Calu3 (cell line): ENCODE measurements at regions not wholly inside any gene's neighbourhood (a gene's known extent, or its start where the extent isn't known, plus 50 kb on each side); places are given as distances from the start of the nearest gene placed in this dataset.

ENCODE experiments used
- BruUV-seq: library from RNA; stranded (reverse); fragments of 400-500 nt; replicated peaks from 2 replicates; lab custom pipeline; 2021; lab: Mats Ljungman, UMichigan
- CTCF ChIA-PET: fragments of 300-600 bp; sonication (Branson Sonifier 250); formaldehyde crosslinking; loops from one replicate; lab custom pipeline; 2022; ENCODE audit warnings: antibody characterized with exemption; lab: Charles Lee
- DNase-seq: peaks from one replicate; pipeline ENCODE4 v3.0.0; 2022
- H3K27ac Mint-ChIP-seq: one replicate; pipeline ENCODE4 v1.8.0; 2022; ENCODE audit warnings: mixed read lengths; ENCODE audit not compliant: unreplicated experiment
- H3K27me3 Mint-ChIP-seq: one replicate; pipeline ENCODE4 v1.8.0; 2022; ENCODE audit warnings: mixed read lengths; ENCODE audit not compliant: unreplicated experiment
- H3K36me3 Mint-ChIP-seq: one replicate; pipeline ENCODE4 v1.8.0; 2022; ENCODE audit warnings: mild to moderate bottlenecking, moderate library complexity, mixed read lengths; ENCODE audit not compliant: insufficient read depth, unreplicated experiment
- H3K4me1 Mint-ChIP-seq: one replicate; pipeline ENCODE4 v1.8.0; 2022; ENCODE audit warnings: mild to moderate bottlenecking, low read depth, mixed read lengths; ENCODE audit not compliant: unreplicated experiment
- H3K4me3 Mint-ChIP-seq: one replicate; pipeline ENCODE4 v1.8.0; 2022; ENCODE audit warnings: mild to moderate bottlenecking, low read depth, moderate library complexity, mixed read lengths; ENCODE audit not compliant: unreplicated experiment
- H3K9me3 Mint-ChIP-seq: one replicate; pipeline ENCODE4 v1.8.0; 2022; ENCODE audit warnings: low read depth, mixed read lengths; ENCODE audit not compliant: unreplicated experiment
- intact Hi-C: fragments of 100-400 bp; cut with micrococcal nuclease; formaldehyde crosslinking; loops from one replicate; pipeline ENCODE4 v1.10.0; 2022; ENCODE audit not compliant: unreplicated experiment
- TF ChIP-seq, protein P1 (sequence below): fragments of 200-600 bp; IDR thresholded peaks from one replicate; pipeline ENCODE4 v1.8.0; 2022; ENCODE audit warnings: antibody characterized with exemption; ENCODE audit not compliant: unreplicated experiment

- CTCF ChIA-PET = interaction anchor here (0.6 kb wide), 1 partner anchor 128 kb away, joined by 3 read pairs; no protein-coding TSS in a partner anchor
- no TSS peak for BruUV-seq
- Mint-ChIP-seq H3K36me3 (peaks cover 11% of the 10 kb centered on the region), H3K4me1 (peaks cover 38% of the 10 kb centered on the region), H3K27me3 (no peaks in the 10 kb centered on the region), H3K27ac (no peak overlapping the region), H3K9me3 (no peaks in the 10 kb centered on the region), H3K4me3 (no peak overlapping the region)
- intact Hi-C loops = no loop called here
- peak; percentile 18 for DNase-seq
- TF ChIP-seq, protein P1, sequence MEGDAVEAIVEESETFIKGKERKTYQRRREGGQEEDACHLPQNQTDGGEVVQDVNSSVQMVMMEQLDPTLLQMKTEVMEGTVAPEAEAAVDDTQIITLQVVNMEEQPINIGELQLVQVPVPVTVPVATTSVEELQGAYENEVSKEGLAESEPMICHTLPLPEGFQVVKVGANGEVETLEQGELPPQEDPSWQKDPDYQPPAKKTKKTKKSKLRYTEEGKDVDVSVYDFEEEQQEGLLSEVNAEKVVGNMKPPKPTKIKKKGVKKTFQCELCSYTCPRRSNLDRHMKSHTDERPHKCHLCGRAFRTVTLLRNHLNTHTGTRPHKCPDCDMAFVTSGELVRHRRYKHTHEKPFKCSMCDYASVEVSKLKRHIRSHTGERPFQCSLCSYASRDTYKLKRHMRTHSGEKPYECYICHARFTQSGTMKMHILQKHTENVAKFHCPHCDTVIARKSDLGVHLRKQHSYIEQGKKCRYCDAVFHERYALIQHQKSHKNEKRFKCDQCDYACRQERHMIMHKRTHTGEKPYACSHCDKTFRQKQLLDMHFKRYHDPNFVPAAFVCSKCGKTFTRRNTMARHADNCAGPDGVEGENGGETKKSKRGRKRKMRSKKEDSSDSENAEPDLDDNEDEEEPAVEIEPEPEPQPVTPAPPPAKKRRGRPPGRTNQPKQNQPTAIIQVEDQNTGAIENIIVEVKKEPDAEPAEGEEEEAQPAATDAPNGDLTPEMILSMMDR = no peak
Observed at GRCh38 chr3:72625602-72626337, 222.5 kb downstream of the SHQ1 start.

DNA sequence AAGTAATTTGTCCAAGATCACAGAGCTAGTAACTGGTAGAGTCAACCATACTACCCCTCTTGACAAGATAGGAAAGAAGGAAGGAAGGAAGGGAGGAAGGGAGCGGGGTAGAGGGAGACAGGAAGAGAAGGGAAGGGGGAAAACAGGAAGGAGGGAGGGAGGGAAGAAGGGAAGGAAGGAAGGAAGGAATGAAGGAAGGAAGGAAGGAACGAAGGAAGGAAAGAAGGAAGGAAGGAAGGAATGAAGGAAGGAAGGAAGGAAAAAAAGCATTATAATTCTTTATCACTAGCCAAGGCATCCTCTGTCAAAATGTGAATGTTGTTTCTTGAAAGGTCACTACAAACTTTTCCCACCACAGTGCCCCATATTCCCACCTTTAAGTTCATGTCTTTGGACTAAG is 223.6 kb downstream of the SHQ1 start:
- peaks cover 11% of the 10 kb centered on the region for H3K36me3 Mint-ChIP-seq
- TF ChIP-seq, protein P1 = no peak
- intact Hi-C loops = no loop called here
- DNase-seq = no peak
- no peak overlapping the region for H3K27ac Mint-ChIP-seq
- no TSS peak for BruUV-seq
- H3K9me3 Mint-ChIP-seq = no peaks in the 10 kb centered on the region
- CTCF ChIA-PET = no interaction called here
- no peak overlapping the region for H3K4me3 Mint-ChIP-seq
- H3K27me3 Mint-ChIP-seq = no peaks in the 10 kb centered on the region
- H3K4me1 Mint-ChIP-seq = peaks cover 38% of the 10 kb centered on the region

- Mint-ChIP-seq H3K4me3 (no peak overlapping the region), H3K4me1 (peaks cover 9% of the 10 kb centered on the region), H3K27me3 (no peaks in the 10 kb centered on the region), H3K36me3 (no peaks in the 10 kb centered on the region), H3K9me3 (peaks cover 6% of the 10 kb centered on the region), H3K27ac (no peak overlapping the region)
- DNase-seq = no peak
- BruUV-seq = no TSS peak
- CTCF ChIA-PET = no interaction called here
- intact Hi-C loops = no loop called here
- TF ChIP-seq, protein P1 = no peak
Observed at GRCh38 chr3:72618739-72619138, 229.5 kb downstream of the SHQ1 start.

- CTCF ChIA-PET = no interaction called here
- Mint-ChIP-seq H3K4me3 (no peak overlapping the region), H3K4me1 (peaks cover 9% of the 10 kb centered on the region), H3K27me3 (no peaks in the 10 kb centered on the region), H3K27ac (no peak overlapping the region), H3K36me3 (no peaks in the 10 kb centered on the region), H3K9me3 (peaks cover 6% of the 10 kb centered on the region)
- no peak for DNase-seq
- intact Hi-C loops = no loop called here
- BruUV-seq = no TSS peak
- TF ChIP-seq, protein P1 = no peak
Observed at GRCh38 chr3:72617424-72618024, 230.7 kb downstream of the SHQ1 start.
